Breast epithelium (tissue), 3 donors: ENCODE measurements at regions not wholly inside any gene's neighbourhood (a gene's known extent, or its start where the extent isn't known, plus 50 kb on each side); places are given as distances from the start of the nearest gene placed in this dataset.
"Not testable (repeated sequence)": the region's sequence is repeated elsewhere in the genome, so short reads cannot be mapped to it uniquely, and the experiment has no call there.

Source experiments
- POLR2A ChIP-seq: fragments of 450-650 bp; IDR thresholded peaks from one replicate; pipeline ENCODE4 v1.6.1; 2016; ENCODE audit warnings: antibody characterized with exemption, mild to moderate bottlenecking, moderate library complexity
- POLR2AphosphoS5 ChIP-seq, 3 donors: sonication (generic); formaldehyde crosslinking; IDR thresholded peaks; one replicate each; pipeline ENCODE4 v1.6.1; 2017; ENCODE audit warnings: antibody characterized with exemption in 3 of 3
- TF ChIP-seq, protein P1 (sequence below), 3 donors: fragments of 450-650 bp; IDR thresholded peaks; one replicate each; pipeline ENCODE4 v1.5.1; 2016 to 2017; ENCODE audit warnings: antibody characterized with exemption in 3 of 3, mild to moderate bottlenecking in 3 of 3, moderate library complexity in 3 of 3

DNA sequence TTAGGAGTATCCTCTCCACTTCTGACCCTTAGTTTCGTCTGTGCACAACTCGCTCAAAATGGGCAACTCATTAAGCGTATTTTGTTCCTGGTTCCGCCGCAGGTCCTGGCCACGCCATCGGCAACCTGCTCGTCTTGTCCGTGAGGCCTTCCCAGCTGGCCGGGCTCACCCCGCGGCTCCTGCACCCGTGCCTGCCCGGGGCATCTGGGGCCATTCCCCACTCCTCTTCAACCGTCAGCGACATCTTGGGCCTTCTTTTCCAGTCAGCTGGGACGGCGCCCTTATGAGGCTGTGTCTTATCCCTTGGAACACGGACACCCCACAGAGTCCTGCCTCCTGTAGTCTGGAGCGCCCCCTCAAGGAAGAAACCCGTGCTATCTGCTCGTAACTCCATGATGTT, 271.9 kb upstream of the NRSN1 start:
- TF ChIP-seq, protein P1, sequence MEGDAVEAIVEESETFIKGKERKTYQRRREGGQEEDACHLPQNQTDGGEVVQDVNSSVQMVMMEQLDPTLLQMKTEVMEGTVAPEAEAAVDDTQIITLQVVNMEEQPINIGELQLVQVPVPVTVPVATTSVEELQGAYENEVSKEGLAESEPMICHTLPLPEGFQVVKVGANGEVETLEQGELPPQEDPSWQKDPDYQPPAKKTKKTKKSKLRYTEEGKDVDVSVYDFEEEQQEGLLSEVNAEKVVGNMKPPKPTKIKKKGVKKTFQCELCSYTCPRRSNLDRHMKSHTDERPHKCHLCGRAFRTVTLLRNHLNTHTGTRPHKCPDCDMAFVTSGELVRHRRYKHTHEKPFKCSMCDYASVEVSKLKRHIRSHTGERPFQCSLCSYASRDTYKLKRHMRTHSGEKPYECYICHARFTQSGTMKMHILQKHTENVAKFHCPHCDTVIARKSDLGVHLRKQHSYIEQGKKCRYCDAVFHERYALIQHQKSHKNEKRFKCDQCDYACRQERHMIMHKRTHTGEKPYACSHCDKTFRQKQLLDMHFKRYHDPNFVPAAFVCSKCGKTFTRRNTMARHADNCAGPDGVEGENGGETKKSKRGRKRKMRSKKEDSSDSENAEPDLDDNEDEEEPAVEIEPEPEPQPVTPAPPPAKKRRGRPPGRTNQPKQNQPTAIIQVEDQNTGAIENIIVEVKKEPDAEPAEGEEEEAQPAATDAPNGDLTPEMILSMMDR (IDR thresholded peaks at IDR 0.05), result not testable (repeated sequence)
- TF ChIP-seq POLR2A; POLR2AphosphoS5 (IDR thresholded peaks at IDR 0.05): not testable (repeated sequence)
